HepG2 (cell line): ENCODE measurements at regions not wholly inside any gene's neighbourhood (a gene's known extent, or its start where the extent isn't known, plus 50 kb on each side); places are given as distances from the start of the nearest gene placed in this dataset.

ENCODE experiments used
- ATAC-seq: fragments of 200-7000 bp; cut with Tn5 transposase; 3 replicates; pipeline ENCODE4 v1.9.1; 2020; ENCODE audit warnings: mild to moderate bottlenecking, moderate library complexity
- BruUV-seq: library from RNA; stranded (reverse); fragments of 400-500 nt; replicated peaks from 2 replicates; lab custom pipeline; 2021; lab: Mats Ljungman, UMichigan
- CTCF ChIA-PET: fragments of 300-600 bp; formaldehyde crosslinking; extraction: SDS; loops from one replicate; lab custom pipeline; 2021; ENCODE audit warnings: low total read pairs, inconsistent platforms, low intra/inter-chr PET ratio; lab: Yijun Ruan, JAX
- POLR2A ChIA-PET: fragments of 350-600 bp; sonication (Branson Sonifier 250); formaldehyde crosslinking; loops from one replicate; lab custom pipeline; 2020; ENCODE audit warnings: antibody characterized with exemption, inconsistent platforms; lab: Yijun Ruan, JAX
- DNase-seq: peaks from one replicate; pipeline ENCODE4 v3.0.0-alpha.2; 2015; ENCODE audit warnings: low spot score
- FAIRE-seq: peaks from 3 replicates; lab custom pipeline; 2011; peaks lifted over from hg19 to GRCh38; lab: Jason Lieb, UNC
- H2AFZ ChIP-seq: one replicate; pipeline ENCODE4 v1.6.1; 2011; ENCODE audit warnings: low read length, inconsistent platforms
- H3K27ac ChIP-seq: fragments of 300-600 bp; 3 replicates; pipeline ENCODE4 v1.8.0; 2011; ENCODE audit warnings: mixed run types, mild to moderate bottlenecking, mixed read lengths, low read length, inconsistent platforms; ENCODE audit not compliant: insufficient read depth; ENCODE audit errors: extremely low read length
- H3K27me3 ChIP-seq, 2 experiments: fragments of 200-600 bp in 1 of 2; 2 replicates in 1 of 2; 3 replicates in 1 of 2; pipeline versions ENCODE4 v1.6.0 to v1.8.0; 2011; ENCODE audit warnings: low read length in 2 of 2, mild to moderate bottlenecking in 2 of 2, moderate library complexity in 2 of 2, inconsistent platforms in 1 of 2; ENCODE audit not compliant: insufficient read depth in 2 of 2, control insufficient read depth in 1 of 2
- H3K36me3 ChIP-seq, 2 experiments: fragments of 200-600 bp in 1 of 2; replicated peaks in 1 of 2; 2 replicates in 1 of 2; 3 replicates in 1 of 2; pipeline versions ENCODE4 v1.5.1 to v1.8.0; 2011; ENCODE audit warnings: low read length in 2 of 2, inconsistent platforms in 1 of 2; ENCODE audit not compliant: insufficient read depth in 2 of 2, control insufficient read depth in 1 of 2
- H3K4me1 ChIP-seq: 2 replicates; pipeline ENCODE4 v1.5.1; 2012; ENCODE audit warnings: low read length, inconsistent platforms; ENCODE audit not compliant: insufficient read depth
- H3K4me2 ChIP-seq: 2 replicates; pipeline ENCODE4 v1.6.0; 2011; ENCODE audit warnings: low read depth, low read length, inconsistent platforms
- H3K4me3 ChIP-seq, 3 experiments: fragments of 200-600 bp in 1 of 3; sonication (generic), shearing (Covaris generic) in 1 of 3; replicated peaks in 1 of 3; 2 replicates each; pipeline ENCODE4 v1.5.1; 2011 to 2016; ENCODE audit warnings: low read length in 3 of 3, inconsistent platforms in 2 of 3, low read depth in 2 of 3, mild to moderate bottlenecking in 2 of 3, control low read depth in 1 of 3, mixed read lengths in 1 of 3; ENCODE audit not compliant: insufficient read depth in 1 of 3
- H3K79me2 ChIP-seq: one replicate; pipeline ENCODE4 v1.6.1; 2011; ENCODE audit warnings: low read length, inconsistent platforms; ENCODE audit not compliant: insufficient read depth
- H3K9ac ChIP-seq: 2 replicates; pipeline ENCODE4 v1.6.0; 2011; ENCODE audit warnings: mild to moderate bottlenecking, low read depth, low read length, inconsistent platforms; ENCODE audit not compliant: insufficient read depth
- H3K9me3 ChIP-seq: 2 replicates; pipeline ENCODE4 v1.5.1; 2012; ENCODE audit warnings: mild to moderate bottlenecking, low read length
- H4K20me1 ChIP-seq: 2 replicates; pipeline ENCODE4 v1.6.0; 2011; ENCODE audit warnings: inconsistent platforms, mild to moderate bottlenecking, low read length, moderate library complexity; ENCODE audit not compliant: insufficient read depth
- ATF5 ChIP-seq: sonication (generic); formaldehyde crosslinking; IDR thresholded peaks from 2 replicates; pipeline ENCODE4 v1.4.0; 2020; ENCODE audit warnings: mild to moderate bottlenecking, low read depth, missing genetic modification reagents
- DDIT3 ChIP-seq: sonication (generic); formaldehyde crosslinking; IDR thresholded peaks from 2 replicates; pipeline ENCODE4 v1.4.0; 2020; ENCODE audit warnings: mild to moderate bottlenecking, missing genetic modification reagents
- DMAP1 ChIP-seq: IDR thresholded peaks from 2 replicates; pipeline ENCODE4 v1.6.1; 2016
- MAFK ChIP-seq, 2 experiments: IDR thresholded peaks in 1 of 2; conservative IDR thresholded peaks in 1 of 2; 2 replicates each; pipeline ENCODE4 v1.6.1; 2011; ENCODE audit warnings: improper control_type of control experiment in 2 of 2, low read length in 2 of 2
- WGBS: methylation state at CpG from one replicate; pipeline ENCODE4 v1.1.6; 2017; ENCODE audit warnings: low lambda C conversion rate; 5-methylcytosine and 5-hydroxymethylcytosine counted together
- in situ Hi-C: cut with HindIII; loops from 2 replicates; pipeline ENCODE4 v1.10.0; 2017; ENCODE audit warnings: low pct_unique_long_range_greater_than_20kb; ENCODE audit not compliant: extremely low pct_ligation_motif_present
- intact Hi-C: fragments of 100-400 bp; cut with micrococcal nuclease; formaldehyde crosslinking; loops from one replicate; pipeline ENCODE4 v1.10.0; 2022; ENCODE audit not compliant: unreplicated experiment
- TF ChIP-seq, protein P1 (sequence below): fragments of 450-650 bp; IDR thresholded peaks from 2 replicates; pipeline ENCODE4 v1.6.1; 2016

DNA sequence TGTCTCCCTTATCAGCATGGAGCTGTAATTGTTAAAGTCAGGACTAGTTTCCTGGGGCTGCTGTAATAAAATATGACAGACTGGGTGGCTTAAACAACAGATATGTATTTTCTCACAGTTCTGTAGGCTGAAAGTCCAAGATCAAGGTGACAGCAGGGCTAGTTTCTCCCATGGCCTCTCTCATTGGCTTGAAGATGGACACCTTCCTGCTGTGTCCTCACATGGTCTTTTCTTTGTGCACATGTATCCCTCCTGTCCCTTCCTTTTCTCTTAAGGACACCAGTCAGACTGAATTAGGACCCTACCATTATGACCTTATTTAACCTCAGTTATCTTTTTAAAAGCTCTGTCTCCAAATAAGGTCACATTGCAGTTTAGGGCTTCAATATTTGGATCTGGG is 700.5 kb upstream of the MEF2C start:
- H3K4me3 ChIP-seq = no peak overlapping the region
- peaks cover 60% of the 10 kb centered on the region for H3K9me3 ChIP-seq
- no peak for TF ChIP-seq DDIT3 (CRISPR knock-in tag)
- TF ChIP-seq, protein P1, sequence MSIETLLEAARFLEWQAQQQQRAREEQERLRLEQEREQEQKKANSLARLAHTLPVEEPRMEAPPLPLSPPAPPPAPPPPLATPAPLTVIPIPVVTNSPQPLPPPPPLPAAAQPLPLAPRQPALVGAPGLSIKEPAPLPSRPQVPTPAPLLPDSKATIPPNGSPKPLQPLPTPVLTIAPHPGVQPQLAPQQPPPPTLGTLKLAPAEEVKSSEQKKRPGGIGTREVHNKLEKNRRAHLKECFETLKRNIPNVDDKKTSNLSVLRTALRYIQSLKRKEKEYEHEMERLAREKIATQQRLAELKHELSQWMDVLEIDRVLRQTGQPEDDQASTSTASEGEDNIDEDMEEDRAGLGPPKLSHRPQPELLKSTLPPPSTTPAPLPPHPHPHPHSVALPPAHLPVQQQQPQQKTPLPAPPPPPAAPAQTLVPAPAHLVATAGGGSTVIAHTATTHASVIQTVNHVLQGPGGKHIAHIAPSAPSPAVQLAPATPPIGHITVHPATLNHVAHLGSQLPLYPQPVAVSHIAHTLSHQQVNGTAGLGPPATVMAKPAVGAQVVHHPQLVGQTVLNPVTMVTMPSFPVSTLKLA = peak; percentile 66
- H3K9ac ChIP-seq = no peak overlapping the region
- no peaks in the 10 kb centered on the region for H4K20me1 ChIP-seq
- ChIA-PET POLR2A (no interaction called here), CTCF (no interaction called here)
- ATAC-seq (no peak), DNase-seq (no peak), FAIRE-seq (no peak)
- BruUV-seq = no TSS peak
- no peaks in the 10 kb centered on the region for H3K4me1 ChIP-seq
- H3K36me3 ChIP-seq = no peaks in the 10 kb centered on the region
- intact Hi-C loops (no loop called here), in situ Hi-C loops (no loop called here)
- no peaks in the 10 kb centered on the region for H3K79me2 ChIP-seq
- H2AFZ ChIP-seq = no peak overlapping the region
- H3K4me2 ChIP-seq = no peak overlapping the region
- no peak overlapping the region for H3K27ac ChIP-seq
- H3K27me3 ChIP-seq = no peaks in the 10 kb centered on the region

GRCh38 chr5:89582768-89583339 is 699.9 kb upstream of the MEF2C start:
- Histone ChIP-seq H3K36me3 (no peaks in the 10 kb centered on the region), H4K20me1 (no peaks in the 10 kb centered on the region), H3K4me3 (no peak overlapping the region), H3K27ac (no peak overlapping the region), H3K4me1 (no peaks in the 10 kb centered on the region), H3K27me3 (no peaks in the 10 kb centered on the region), H3K4me2 (no peak overlapping the region), H3K9ac (no peak overlapping the region), H3K79me2 (no peaks in the 10 kb centered on the region), H3K9me3 (peaks cover 54% of the 10 kb centered on the region), H2AFZ (no peak overlapping the region)
- TF ChIP-seq ATF5 (no peak), MAFK (conservative IDR thresholded peaks at IDR 0.05 in 1 of 2, IDR thresholded peaks at IDR 0.05 in 1 of 2; ENCODE audit: low read length in 2 of 2) (0 out of 4 replicates have a peak, but pooled peaks of 1 of the 2 experiments have one; percentile 28), DMAP1 (CRISPR knock-in tag) (no peak)
- TF ChIP-seq, protein P1 = peak; percentile 67
- DNase-seq (no peak), ATAC-seq (no peak), FAIRE-seq (no peak)
- POLR2A ChIA-PET = no interaction called here
- intact Hi-C loops (no loop called here), in situ Hi-C loops (no loop called here)
- CTCF ChIA-PET = no interaction called here
- 0% methylated on average over 1 of the region's 1 CpG for WGBS
- BruUV-seq = no TSS peak
